Erythroblast (primary cell): ENCODE measurements at regions not wholly inside any gene's neighbourhood (a gene's known extent, or its start where the extent isn't known, plus 50 kb on each side); places are given as distances from the start of the nearest gene placed in this dataset.

Experiments used
- GATA1 ChIP-seq: IDR thresholded peaks from 2 replicates; pipeline ENCODE4 v1.6.1; 2011; ENCODE audit warnings: low read depth, mild to moderate bottlenecking, control low read depth, low read length, moderate library complexity
- POLR2A ChIP-seq: IDR thresholded peaks from 2 replicates; pipeline ENCODE4 v1.6.1; 2011; ENCODE audit warnings: mild to moderate bottlenecking, low read length

GRCh38 chr12:87382436-87382835 is 646.8 kb downstream of the C12orf50 start:
- TF ChIP-seq POLR2A (no peak), GATA1 (no peak)
